Right lobe of liver (tissue), 4 donors: ENCODE measurements at regions not wholly inside any gene's neighbourhood (a gene's known extent, or its start where the extent isn't known, plus 50 kb on each side); places are given as distances from the start of the nearest gene placed in this dataset.

ENCODE experiments used
- CTCF ChIP-seq, 4 donors: fragments of 200-600 bp in 3 of 4; fragments of 450-650 bp in 1 of 4; IDR thresholded peaks; one replicate each; pipeline versions ENCODE4 v1.5.1 to v1.8.0; 2016 to 2022; ENCODE audit warnings: antibody characterized with exemption in 4 of 4, mild to moderate bottlenecking in 2 of 4
- POLR2A ChIP-seq: fragments of 450-650 bp; IDR thresholded peaks from one replicate; pipeline ENCODE4 v1.6.1; 2017; ENCODE audit warnings: antibody characterized with exemption, mild to moderate bottlenecking
- donor health status: DM: no; HTN: no; CAD: no.
- donor health status: DM: no; HTN: no; CAD: no.
- donor health status: DM: no; HTN: yes; CAD: no.

- TF ChIP-seq CTCF (IDR thresholded peaks at IDR 0.05) = no peak
- no peak for TF ChIP-seq POLR2A
These were observed 111.2 kb downstream of the MARCHF4 start for GRCh38 chr2:216261042-216261537.
